Neural cell (in vitro differentiated cells): ENCODE measurements at regions not wholly inside any gene's neighbourhood (a gene's known extent, or its start where the extent isn't known, plus 50 kb on each side); places are given as distances from the start of the nearest gene placed in this dataset.

Experiments used
- H2AFZ ChIP-seq: fragments of 200-600, 300-800 bp; sonication (generic), shearing (Covaris generic); 2 replicates; pipeline ENCODE4 v1.6.0; 2014; ENCODE audit warnings: low read depth, mild to moderate bottlenecking, antibody characterized with exemption, low read length, moderate library complexity
- H3F3A ChIP-seq: fragments of 200-600 bp; shearing (Covaris generic); 2 replicates; pipeline ENCODE4 v1.6.1; 2016; ENCODE audit warnings: mild to moderate bottlenecking, moderate library complexity, mixed read lengths, antibody characterized with exemption, low read length; ENCODE audit not compliant: insufficient read depth, poor library complexity, severe bottlenecking
- H3K27ac ChIP-seq: fragments of 200-600, 300-800 bp; sonication (generic), shearing (Covaris generic); 2 replicates; pipeline ENCODE4 v1.5.1; 2014; ENCODE audit warnings: mild to moderate bottlenecking, low read length, moderate library complexity
- H3K27me3 ChIP-seq: fragments of 300-800, 200-600 bp; sonication (generic), shearing (Covaris generic); 2 replicates; pipeline ENCODE4 v1.6.0; 2014; ENCODE audit warnings: mild to moderate bottlenecking, low read depth, low read length, moderate library complexity; ENCODE audit not compliant: insufficient read depth
- H3K36me3 ChIP-seq: fragments of 300-800, 200-600 bp; sonication (generic), shearing (Covaris generic); 2 replicates; pipeline ENCODE4 v1.5.1; 2014; ENCODE audit warnings: mild to moderate bottlenecking, antibody characterized with exemption, low read length, moderate library complexity; ENCODE audit not compliant: insufficient read depth
- H3K4me2 ChIP-seq: fragments of 300-800, 200-600 bp; sonication (generic), shearing (Covaris generic); 2 replicates; pipeline ENCODE4 v1.6.0; 2014; ENCODE audit warnings: mild to moderate bottlenecking, low read length
- H3K4me3 ChIP-seq: fragments of 300-800, 200-600 bp; sonication (generic), shearing (Covaris generic); 2 replicates; pipeline ENCODE4 v1.5.1; 2014; ENCODE audit warnings: mild to moderate bottlenecking, low read length, moderate library complexity
- H3K79me2 ChIP-seq: fragments of 200-600 bp; shearing (Covaris generic); replicated peaks from 2 replicates; pipeline ENCODE4 v1.6.0; 2014; ENCODE audit warnings: mild to moderate bottlenecking, low read length, moderate library complexity; ENCODE audit not compliant: insufficient read depth
- H3K9ac ChIP-seq: fragments of 300-800, 200-600 bp; sonication (generic), shearing (Covaris generic); 2 replicates; pipeline ENCODE4 v1.6.1; 2016; ENCODE audit warnings: mild to moderate bottlenecking, low read length, mixed read lengths
- H3K9me2 ChIP-seq: fragments of 200-600 bp; shearing (Covaris generic); 2 replicates; pipeline ENCODE4 v1.6.1; 2016; ENCODE audit warnings: mild to moderate bottlenecking, low read length, mixed read lengths; ENCODE audit not compliant: insufficient read depth
- H3K9me3 ChIP-seq: fragments of 200-600, 300-800 bp; sonication (generic), shearing (Covaris generic); 2 replicates; pipeline ENCODE4 v1.6.1; 2016; ENCODE audit warnings: mild to moderate bottlenecking, mixed run types, low read length, moderate library complexity, mixed read lengths
- H4K20me1 ChIP-seq: fragments of 200-600 bp; shearing (Covaris generic); 2 replicates; pipeline ENCODE4 v1.6.1; 2016; ENCODE audit warnings: mild to moderate bottlenecking, mixed run types; ENCODE audit not compliant: insufficient read depth
- CTCF ChIP-seq: fragments of 450-650 bp; IDR thresholded peaks from 2 replicates; pipeline ENCODE4 v1.5.1; 2014; ENCODE audit warnings: antibody characterized with exemption, mild to moderate bottlenecking, moderate library complexity; ENCODE audit not compliant: poor library complexity, severe bottlenecking
- EP300 ChIP-seq: fragments of 450-650 bp; conservative IDR thresholded peaks from 2 replicates; pipeline ENCODE4 v1.6.1; 2014; ENCODE audit warnings: antibody characterized with exemption, mild to moderate bottlenecking, moderate library complexity; ENCODE audit not compliant: poor library complexity, severe bottlenecking
- EZH2 ChIP-seq: fragments of 200-600, 300-800 bp; shearing (Covaris generic), sonication (generic); IDR thresholded peaks from 2 replicates; pipeline ENCODE4 v1.6.1; 2014; ENCODE audit warnings: antibody characterized with exemption, low read length, borderline replicate concordance, mild to moderate bottlenecking; ENCODE audit not compliant: insufficient read depth, poor library complexity, severe bottlenecking
- MXI1 ChIP-seq: fragments of 450-650 bp; conservative IDR thresholded peaks from 2 replicates; pipeline ENCODE4 v1.6.1; 2014; ENCODE audit warnings: antibody characterized with exemption, mild to moderate bottlenecking; ENCODE audit not compliant: poor library complexity, severe bottlenecking
- POLR2AphosphoS5 ChIP-seq: IDR thresholded peaks from 2 replicates; pipeline ENCODE4 v1.6.1; 2012
- RAD21 ChIP-seq: fragments of 450-650 bp; conservative IDR thresholded peaks from 2 replicates; pipeline ENCODE4 v1.6.1; 2014; ENCODE audit warnings: antibody characterized with exemption, mild to moderate bottlenecking, moderate library complexity
- SMC3 ChIP-seq: fragments of 450-650 bp; conservative IDR thresholded peaks from 2 replicates; pipeline ENCODE4 v1.6.1; 2014; ENCODE audit warnings: antibody characterized with exemption, mild to moderate bottlenecking, moderate library complexity; ENCODE audit not compliant: poor library complexity
- TAF1 ChIP-seq: IDR thresholded peaks from 2 replicates; pipeline ENCODE4 v1.6.1; 2012; ENCODE audit warnings: low read depth
- TF ChIP-seq, protein P1 (sequence below): IDR thresholded peaks from 2 replicates; pipeline ENCODE4 v1.6.1; 2012; ENCODE audit warnings: borderline replicate concordance

DNA sequence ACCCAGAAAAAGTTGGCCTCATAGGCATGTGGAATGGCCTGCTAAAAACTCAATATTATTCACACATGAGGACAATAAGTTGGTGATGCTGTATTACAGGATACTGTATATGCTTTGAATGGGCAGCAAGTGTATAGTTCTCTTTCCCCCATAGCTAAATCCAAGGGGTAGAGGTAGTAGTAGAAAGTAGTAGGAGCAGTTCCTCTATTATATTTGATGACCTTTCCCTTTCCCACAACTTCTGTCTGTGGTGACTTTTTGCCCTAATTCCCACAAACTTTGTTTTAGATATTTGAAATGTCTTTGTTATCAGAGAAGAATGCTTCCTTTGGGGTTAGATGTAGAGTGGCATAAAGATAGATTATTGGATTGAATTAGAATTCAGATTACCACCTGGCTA, 154.0 kb upstream of the STEAP4 start:
- H2AFZ ChIP-seq, result no peak overlapping the region
- no peaks in the 10 kb centered on the region for H3K79me2 ChIP-seq
- H3K27ac ChIP-seq, result no peak overlapping the region
- H3K27me3 ChIP-seq, result no peaks in the 10 kb centered on the region
- H4K20me1 ChIP-seq, result no peaks in the 10 kb centered on the region
- H3K9me3 ChIP-seq, result no peaks in the 10 kb centered on the region
- no peak overlapping the region for H3K4me2 ChIP-seq
- TF ChIP-seq MXI1, result no peak
- TF ChIP-seq POLR2AphosphoS5, result no peak
- TF ChIP-seq TAF1, result no peak
- TF ChIP-seq RAD21, result no peak
- no peak for TF ChIP-seq EZH2
- no peak for TF ChIP-seq SMC3
- no peak for TF ChIP-seq EP300
- TF ChIP-seq CTCF, result no peak
- TF ChIP-seq, protein P1, sequence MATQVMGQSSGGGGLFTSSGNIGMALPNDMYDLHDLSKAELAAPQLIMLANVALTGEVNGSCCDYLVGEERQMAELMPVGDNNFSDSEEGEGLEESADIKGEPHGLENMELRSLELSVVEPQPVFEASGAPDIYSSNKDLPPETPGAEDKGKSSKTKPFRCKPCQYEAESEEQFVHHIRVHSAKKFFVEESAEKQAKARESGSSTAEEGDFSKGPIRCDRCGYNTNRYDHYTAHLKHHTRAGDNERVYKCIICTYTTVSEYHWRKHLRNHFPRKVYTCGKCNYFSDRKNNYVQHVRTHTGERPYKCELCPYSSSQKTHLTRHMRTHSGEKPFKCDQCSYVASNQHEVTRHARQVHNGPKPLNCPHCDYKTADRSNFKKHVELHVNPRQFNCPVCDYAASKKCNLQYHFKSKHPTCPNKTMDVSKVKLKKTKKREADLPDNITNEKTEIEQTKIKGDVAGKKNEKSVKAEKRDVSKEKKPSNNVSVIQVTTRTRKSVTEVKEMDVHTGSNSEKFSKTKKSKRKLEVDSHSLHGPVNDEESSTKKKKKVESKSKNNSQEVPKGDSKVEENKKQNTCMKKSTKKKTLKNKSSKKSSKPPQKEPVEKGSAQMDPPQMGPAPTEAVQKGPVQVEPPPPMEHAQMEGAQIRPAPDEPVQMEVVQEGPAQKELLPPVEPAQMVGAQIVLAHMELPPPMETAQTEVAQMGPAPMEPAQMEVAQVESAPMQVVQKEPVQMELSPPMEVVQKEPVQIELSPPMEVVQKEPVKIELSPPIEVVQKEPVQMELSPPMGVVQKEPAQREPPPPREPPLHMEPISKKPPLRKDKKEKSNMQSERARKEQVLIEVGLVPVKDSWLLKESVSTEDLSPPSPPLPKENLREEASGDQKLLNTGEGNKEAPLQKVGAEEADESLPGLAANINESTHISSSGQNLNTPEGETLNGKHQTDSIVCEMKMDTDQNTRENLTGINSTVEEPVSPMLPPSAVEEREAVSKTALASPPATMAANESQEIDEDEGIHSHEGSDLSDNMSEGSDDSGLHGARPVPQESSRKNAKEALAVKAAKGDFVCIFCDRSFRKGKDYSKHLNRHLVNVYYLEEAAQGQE, result no peak
- H3K36me3 ChIP-seq, result no peaks in the 10 kb centered on the region
- no peaks in the 10 kb centered on the region for H3K9me2 ChIP-seq
- no peak overlapping the region for H3K9ac ChIP-seq
- no peak overlapping the region for H3K4me3 ChIP-seq
- no peaks in the 10 kb centered on the region for H3F3A ChIP-seq

DNA sequence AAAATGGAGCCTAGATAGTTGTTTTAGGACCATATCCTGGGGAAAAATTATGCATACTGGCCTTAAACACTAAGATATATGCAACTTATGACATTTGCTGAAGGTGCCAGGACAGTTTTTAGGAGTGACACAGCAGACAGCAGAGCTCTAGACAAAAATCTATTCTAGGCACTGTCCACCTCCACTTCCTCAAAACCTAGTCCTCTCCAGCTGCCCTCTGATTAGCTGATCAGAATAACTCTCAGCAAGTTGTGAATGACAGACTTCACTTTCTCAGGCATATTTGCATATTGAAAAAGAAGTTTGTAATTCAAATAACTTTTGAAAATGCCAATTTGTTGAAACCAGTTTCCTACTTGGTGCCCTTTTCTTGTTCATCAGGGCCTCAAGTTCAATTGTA, 152.3 kb upstream of the STEAP4 start:
- H3F3A ChIP-seq, result no peaks in the 10 kb centered on the region

DNA sequence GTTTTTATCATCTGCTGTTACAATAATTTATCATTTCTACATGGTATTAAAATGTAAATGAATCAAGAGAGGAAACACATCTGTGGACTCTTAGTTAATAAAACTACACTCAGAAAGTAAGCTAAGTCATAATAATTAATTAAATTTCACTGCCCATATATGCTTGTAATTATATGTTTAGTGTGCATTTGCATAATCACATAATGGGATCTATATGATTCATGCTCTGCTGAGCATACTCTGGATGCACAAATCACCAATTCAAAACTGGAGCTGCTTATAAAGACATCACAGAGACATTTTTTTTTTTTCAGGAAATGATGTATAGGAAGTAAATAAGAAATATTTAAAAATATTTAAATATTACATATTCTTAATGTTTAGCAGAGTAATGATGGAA, 151.6 kb upstream of the STEAP4 start:
- Histone ChIP-seq H3K9me3 (no peaks in the 10 kb centered on the region), H3K9me2 (no peaks in the 10 kb centered on the region), H3F3A (no peaks in the 10 kb centered on the region), H3K27me3 (no peaks in the 10 kb centered on the region), H3K4me3 (no peak overlapping the region), H3K27ac (no peak overlapping the region), H3K9ac (no peak overlapping the region), H2AFZ (no peak overlapping the region), H3K79me2 (no peaks in the 10 kb centered on the region), H3K36me3 (no peaks in the 10 kb centered on the region), H3K4me2 (no peak overlapping the region), H4K20me1 (no peaks in the 10 kb centered on the region)
- TF ChIP-seq EZH2, result no peak
- TF ChIP-seq TAF1, result no peak
- no peak for TF ChIP-seq SMC3
- TF ChIP-seq RAD21, result no peak
- no peak for TF ChIP-seq CTCF
- no peak for TF ChIP-seq POLR2AphosphoS5
- no peak for TF ChIP-seq EP300
- TF ChIP-seq, protein P1, result no peak
- no peak for TF ChIP-seq MXI1

More for the DNA sequence above, 152.3 kb upstream of the STEAP4 start:
- Histone ChIP-seq H2AFZ (no peak overlapping the region), H3K9me2 (no peaks in the 10 kb centered on the region), H3K36me3 (no peaks in the 10 kb centered on the region), H3K27ac (no peak overlapping the region), H3K4me2 (no peak overlapping the region), H3K9me3 (no peaks in the 10 kb centered on the region), H4K20me1 (no peaks in the 10 kb centered on the region), H3K27me3 (no peaks in the 10 kb centered on the region), H3K9ac (no peak overlapping the region), H3K79me2 (no peaks in the 10 kb centered on the region), H3K4me3 (no peak overlapping the region)
- TF ChIP-seq MXI1, result no peak
